Thyroid gland (tissue), 4 donors: ENCODE measurements at regions not wholly inside any gene's neighbourhood (a gene's known extent, or its start where the extent isn't known, plus 50 kb on each side); places are given as distances from the start of the nearest gene placed in this dataset.

Experiments
- CTCF ChIP-seq, 6 experiments: fragments of 200-600 bp in 3 of 6; fragments of 450-650 bp in 3 of 6; sonication (generic) in 3 of 6; IDR thresholded peaks; one replicate each; pipeline ENCODE4 v1.5.1; 2016 to 2019; ENCODE audit warnings: antibody characterized with exemption in 6 of 6, mild to moderate bottlenecking in 2 of 6, inconsistent platforms in 1 of 6, moderate library complexity in 1 of 6
- POLR2A ChIP-seq, 2 donors: fragments of 450-650 bp; IDR thresholded peaks; one replicate each; pipeline ENCODE4 v1.6.1; 2017; ENCODE audit warnings: antibody characterized with exemption in 2 of 2, mild to moderate bottlenecking in 2 of 2, moderate library complexity in 1 of 2

GRCh38 chr9:82882748-82883147 is 180.2 kb downstream of the RASEF start:
- TF ChIP-seq CTCF (IDR thresholded peaks at IDR 0.05), result no peak
- TF ChIP-seq POLR2A (IDR thresholded peaks at IDR 0.05), result no peak
